HG03342 (cell line): ENCODE measurements at regions not wholly inside any gene's neighbourhood (a gene's known extent, or its start where the extent isn't known, plus 50 kb on each side); places are given as distances from the start of the nearest gene placed in this dataset.

Source experiments
- ATAC-seq: cut with Tn5 transposase; IDR thresholded peaks from one replicate; pipeline ENCODE4 v1.9.1; 2021; ENCODE audit warnings: mild to moderate bottlenecking, moderate library complexity; ENCODE audit not compliant: unreplicated experiment

DNA sequence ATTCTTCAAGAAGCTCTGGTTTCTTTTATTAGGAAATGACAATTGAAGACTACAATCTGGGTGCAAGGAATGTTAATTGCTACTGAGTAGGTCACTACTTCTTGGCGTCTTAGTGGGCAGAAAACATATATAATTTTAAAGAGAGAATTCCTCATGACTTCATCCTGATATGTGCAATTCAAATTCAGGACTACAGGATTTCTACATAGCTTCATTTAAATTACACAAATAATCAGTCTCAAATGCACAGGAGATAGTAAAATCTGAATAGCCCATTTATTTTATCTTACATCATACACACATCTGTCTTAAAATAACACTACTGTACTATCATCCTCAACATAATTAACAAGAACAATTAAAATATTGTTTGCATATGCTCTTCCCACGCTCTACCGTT is 52.5 kb upstream of the GPR149 start:
- no peak for ATAC-seq

DNA sequence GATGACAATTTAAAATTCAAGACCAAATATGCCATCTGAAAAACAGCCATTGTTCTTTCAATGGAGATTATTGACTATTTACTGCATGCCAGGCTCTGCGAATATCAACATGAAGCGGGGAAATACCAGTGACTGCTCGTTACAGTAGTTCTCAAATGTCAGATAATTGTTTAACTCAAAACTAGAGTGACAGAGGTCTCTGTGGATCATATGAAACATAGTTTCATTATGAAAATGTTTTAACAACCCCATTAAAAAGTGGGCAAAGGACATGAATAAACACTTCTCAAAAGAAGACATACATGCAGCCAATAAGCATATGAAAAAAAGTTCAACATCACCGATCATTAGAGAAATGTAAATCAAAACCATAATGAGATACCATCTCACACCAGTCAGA is 50.0 kb upstream of the GPR149 start:
- no peak for ATAC-seq
